ENCODE measurements at regions not wholly inside any gene's neighbourhood (a gene's known extent, or its start where the extent isn't known, plus 50 kb on each side); places are given as distances from the start of the nearest gene placed in this dataset.

DNA sequence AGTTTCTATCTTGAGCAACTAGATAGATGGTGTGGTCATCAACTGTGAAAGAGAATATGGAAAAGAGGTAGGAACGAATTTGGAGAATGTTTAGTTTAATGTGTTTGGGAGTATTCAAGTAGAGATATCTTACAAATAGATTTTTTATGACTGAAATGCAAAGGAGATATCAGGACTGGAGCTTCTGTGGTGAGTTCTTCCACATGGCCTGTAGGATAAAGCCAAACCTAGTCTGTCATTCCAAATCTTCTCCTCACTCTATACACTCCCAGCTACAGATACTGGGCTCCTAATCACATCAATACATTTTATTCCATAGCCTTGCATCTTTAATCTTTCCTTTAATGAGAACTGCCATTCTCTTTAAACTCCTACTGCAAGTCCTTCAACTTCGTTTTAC lies 194.3 kb downstream of the FIGN start:
- TF ChIP-seq EZH2 (IDR thresholded peaks at IDR 0.05; ENCODE audit: borderline replicate concordance, insufficient read depth, low read depth, low read length, poor library complexity, severe bottlenecking) = no peak
- TF ChIP-seq, protein P1, sequence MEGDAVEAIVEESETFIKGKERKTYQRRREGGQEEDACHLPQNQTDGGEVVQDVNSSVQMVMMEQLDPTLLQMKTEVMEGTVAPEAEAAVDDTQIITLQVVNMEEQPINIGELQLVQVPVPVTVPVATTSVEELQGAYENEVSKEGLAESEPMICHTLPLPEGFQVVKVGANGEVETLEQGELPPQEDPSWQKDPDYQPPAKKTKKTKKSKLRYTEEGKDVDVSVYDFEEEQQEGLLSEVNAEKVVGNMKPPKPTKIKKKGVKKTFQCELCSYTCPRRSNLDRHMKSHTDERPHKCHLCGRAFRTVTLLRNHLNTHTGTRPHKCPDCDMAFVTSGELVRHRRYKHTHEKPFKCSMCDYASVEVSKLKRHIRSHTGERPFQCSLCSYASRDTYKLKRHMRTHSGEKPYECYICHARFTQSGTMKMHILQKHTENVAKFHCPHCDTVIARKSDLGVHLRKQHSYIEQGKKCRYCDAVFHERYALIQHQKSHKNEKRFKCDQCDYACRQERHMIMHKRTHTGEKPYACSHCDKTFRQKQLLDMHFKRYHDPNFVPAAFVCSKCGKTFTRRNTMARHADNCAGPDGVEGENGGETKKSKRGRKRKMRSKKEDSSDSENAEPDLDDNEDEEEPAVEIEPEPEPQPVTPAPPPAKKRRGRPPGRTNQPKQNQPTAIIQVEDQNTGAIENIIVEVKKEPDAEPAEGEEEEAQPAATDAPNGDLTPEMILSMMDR (IDR thresholded peaks at IDR 0.05) = no peak
